HepG2 (cell line): ENCODE measurements at regions not wholly inside any gene's neighbourhood (a gene's known extent, or its start where the extent isn't known, plus 50 kb on each side); places are given as distances from the start of the nearest gene placed in this dataset.
"Not testable (repeated sequence)": the region's sequence is repeated elsewhere in the genome, so short reads cannot be mapped to it uniquely, and the experiment has no call there.

Experiments used
- ATF6 ChIP-seq: sonication (generic); formaldehyde crosslinking; conservative IDR thresholded peaks from 2 replicates; pipeline ENCODE4 v1.4.0; 2020; ENCODE audit warnings: missing genetic modification reagents
- CTCF ChIP-seq: sonication (generic); formaldehyde crosslinking; IDR thresholded peaks from 2 replicates; pipeline ENCODE4 v1.5.0; 2020; ENCODE audit warnings: mild to moderate bottlenecking, missing genetic modification reagents, moderate library complexity
- ESRRA ChIP-seq: sonication (generic); formaldehyde crosslinking; IDR thresholded peaks from 2 replicates; pipeline ENCODE4 v1.5.1; 2020; ENCODE audit warnings: mild to moderate bottlenecking, low read depth, missing genetic modification reagents
- GATA4 ChIP-seq: sonication (generic); IDR thresholded peaks from 2 replicates; pipeline ENCODE4 v1.6.1; 2016; ENCODE audit warnings: antibody characterized with exemption, low read depth, borderline replicate concordance
- JUN ChIP-seq: sonication (generic); formaldehyde crosslinking; IDR thresholded peaks from 2 replicates; pipeline ENCODE4 v1.4.0; 2020; ENCODE audit warnings: mild to moderate bottlenecking, missing genetic modification reagents
- MAFK ChIP-seq, 2 experiments: IDR thresholded peaks in 1 of 2; conservative IDR thresholded peaks in 1 of 2; 2 replicates each; pipeline ENCODE4 v1.6.1; 2011; ENCODE audit warnings: improper control_type of control experiment in 2 of 2, low read length in 2 of 2
- MEF2D ChIP-seq: sonication (generic); formaldehyde crosslinking; IDR thresholded peaks from 2 replicates; pipeline ENCODE4 v1.5.1; 2020; ENCODE audit warnings: mild to moderate bottlenecking, missing genetic modification reagents
- MLX ChIP-seq: IDR thresholded peaks from 2 replicates; pipeline ENCODE4 v1.6.1; 2016
- PBX3 ChIP-seq: sonication (generic); formaldehyde crosslinking; IDR thresholded peaks from 2 replicates; pipeline ENCODE4 v1.8.1; 2023; ENCODE audit warnings: missing genetic modification reagents, inconsistent platforms, borderline replicate concordance
- SMAD1 ChIP-seq: sonication (generic); formaldehyde crosslinking; IDR thresholded peaks from 2 replicates; pipeline ENCODE4 v1.4.0; 2020; ENCODE audit warnings: missing genetic modification reagents, low read depth, mild to moderate bottlenecking, borderline replicate concordance
- ZNF12 ChIP-seq: sonication (generic); formaldehyde crosslinking; IDR thresholded peaks from 2 replicates; pipeline ENCODE4 v1.5.0; 2020; ENCODE audit warnings: missing genetic modification reagents
- ZNF460 ChIP-seq: sonication (generic); formaldehyde crosslinking; IDR thresholded peaks from 2 replicates; pipeline ENCODE4 v1.5.1; 2020; ENCODE audit warnings: missing genetic modification reagents, mild to moderate bottlenecking, borderline replicate concordance

GRCh38 chr2:111496860-111497259 is 376.1 kb downstream of the BCL2L11 start:
- not testable (repeated sequence) for TF ChIP-seq ESRRA (CRISPR knock-in tag); MLX (CRISPR knock-in tag); JUN (CRISPR knock-in tag); MAFK (conservative IDR thresholded peaks at IDR 0.05 in 1 of 2, IDR thresholded peaks at IDR 0.05 in 1 of 2; ENCODE audit: low read length in 2 of 2); MEF2D (CRISPR knock-in tag); ZNF460 (CRISPR knock-in tag); GATA4; CTCF (CRISPR knock-in tag); SMAD1 (CRISPR knock-in tag); ZNF12; PBX3 (CRISPR knock-in tag); ATF6
